ENCODE measurements at regions not wholly inside any gene's neighbourhood (a gene's known extent, or its start where the extent isn't known, plus 50 kb on each side); places are given as distances from the start of the nearest gene placed in this dataset.

DNA sequence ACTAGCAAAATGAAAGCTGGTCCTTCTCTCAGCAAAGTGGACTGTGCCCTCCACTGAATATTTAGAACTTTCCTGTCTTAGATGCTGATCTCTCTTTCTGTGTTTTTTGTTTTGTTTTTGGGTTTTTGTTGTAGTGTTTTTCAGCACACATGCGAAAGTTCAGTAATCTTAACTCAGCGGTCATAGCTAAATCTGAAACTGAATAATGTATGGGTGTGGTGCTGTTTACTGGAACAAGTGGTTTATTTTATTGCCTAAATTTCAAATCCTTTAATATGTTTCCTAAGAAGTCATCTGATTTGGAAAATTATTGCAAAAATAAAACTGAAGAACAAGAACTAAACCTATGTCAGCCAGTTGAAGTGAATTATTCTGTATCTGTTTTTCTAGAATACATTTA, 116.0 kb upstream of the LRIG3 start:
- no peaks in the 10 kb centered on the region for H3K27me3 ChIP-seq (ENCODE audit: control insufficient read depth, insufficient read depth, low read length)
- no peak overlapping the region for H3K9ac ChIP-seq (ENCODE audit: insufficient read depth, low read length)
- no peak overlapping the region for H3K27ac ChIP-seq (ENCODE audit: insufficient read depth, low read length)
- no peaks in the 10 kb centered on the region for H3K9me3 ChIP-seq (ENCODE audit: control insufficient read depth, insufficient read depth, low read depth, low read length)
- H3K4me1 ChIP-seq (ENCODE audit: control insufficient read depth, extremely low read depth, insufficient read depth, low read length): peaks cover 6% of the 10 kb centered on the region
- H3K4me2 ChIP-seq (ENCODE audit: extremely low read depth, insufficient read depth, low read length): no peak overlapping the region
- no peak for DNase-seq (ENCODE audit: low read depth in 2 of 2)
- H4K20me1 ChIP-seq (ENCODE audit: control insufficient read depth, extremely low read depth, insufficient read depth, low read length): no peaks in the 10 kb centered on the region
- H3K36me3 ChIP-seq (ENCODE audit: control insufficient read depth, insufficient read depth, low read length): no peaks in the 10 kb centered on the region
- H3K79me2 ChIP-seq (ENCODE audit: control insufficient read depth, insufficient read depth, low read length): no peaks in the 10 kb centered on the region
- no peak overlapping the region for H2AFZ ChIP-seq (ENCODE audit: low read length)
- no peak overlapping the region for H3K4me3 ChIP-seq (replicated peaks in 1 of 4; ENCODE audit: control extremely low read depth in 1 of 4, insufficient read depth in 1 of 4, low read depth in 3 of 4, low read length in 4 of 4)
- no peak for TF ChIP-seq EZH2 (IDR thresholded peaks at IDR 0.05; ENCODE audit: low read length, missing control alignments)
- TF ChIP-seq, protein P1, sequence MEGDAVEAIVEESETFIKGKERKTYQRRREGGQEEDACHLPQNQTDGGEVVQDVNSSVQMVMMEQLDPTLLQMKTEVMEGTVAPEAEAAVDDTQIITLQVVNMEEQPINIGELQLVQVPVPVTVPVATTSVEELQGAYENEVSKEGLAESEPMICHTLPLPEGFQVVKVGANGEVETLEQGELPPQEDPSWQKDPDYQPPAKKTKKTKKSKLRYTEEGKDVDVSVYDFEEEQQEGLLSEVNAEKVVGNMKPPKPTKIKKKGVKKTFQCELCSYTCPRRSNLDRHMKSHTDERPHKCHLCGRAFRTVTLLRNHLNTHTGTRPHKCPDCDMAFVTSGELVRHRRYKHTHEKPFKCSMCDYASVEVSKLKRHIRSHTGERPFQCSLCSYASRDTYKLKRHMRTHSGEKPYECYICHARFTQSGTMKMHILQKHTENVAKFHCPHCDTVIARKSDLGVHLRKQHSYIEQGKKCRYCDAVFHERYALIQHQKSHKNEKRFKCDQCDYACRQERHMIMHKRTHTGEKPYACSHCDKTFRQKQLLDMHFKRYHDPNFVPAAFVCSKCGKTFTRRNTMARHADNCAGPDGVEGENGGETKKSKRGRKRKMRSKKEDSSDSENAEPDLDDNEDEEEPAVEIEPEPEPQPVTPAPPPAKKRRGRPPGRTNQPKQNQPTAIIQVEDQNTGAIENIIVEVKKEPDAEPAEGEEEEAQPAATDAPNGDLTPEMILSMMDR (conservative IDR thresholded peaks at IDR 0.05 in 1 of 2, IDR thresholded peaks at IDR 0.05 in 1 of 2; ENCODE audit: low read depth in 1 of 2, low read length in 2 of 2): no peak

DNA sequence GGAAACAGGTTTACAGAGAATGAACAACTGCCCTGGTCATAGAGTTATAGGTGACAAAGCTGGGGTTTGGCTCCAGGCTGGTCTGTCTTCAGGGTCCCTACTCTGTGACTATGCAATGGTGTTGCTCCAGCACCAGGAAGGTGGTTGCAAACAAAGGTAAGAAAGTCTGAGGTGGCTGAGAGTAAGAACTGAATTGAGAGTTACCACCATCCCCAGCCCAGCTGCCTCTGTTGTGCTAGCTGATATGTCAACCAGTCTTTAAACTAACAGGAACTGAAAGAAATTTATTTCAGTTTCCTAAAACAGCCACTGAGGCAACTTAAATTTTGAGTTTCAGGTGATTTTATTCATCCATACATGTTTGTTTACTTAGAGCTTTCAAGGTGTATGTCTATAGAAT, 111.0 kb upstream of the LRIG3 start:
- no peak for DNase-seq (ENCODE audit: low read depth in 2 of 2)
- Histone ChIP-seq H3K4me3 (replicated peaks in 1 of 4; ENCODE audit: control extremely low read depth in 1 of 4, insufficient read depth in 1 of 4, low read depth in 3 of 4, low read length in 4 of 4) (no peak overlapping the region), H3K27ac (ENCODE audit: insufficient read depth, low read length) (no peak overlapping the region), H4K20me1 (ENCODE audit: control insufficient read depth, extremely low read depth, insufficient read depth, low read length) (no peaks in the 10 kb centered on the region), H3K27me3 (ENCODE audit: control insufficient read depth, insufficient read depth, low read length) (no peaks in the 10 kb centered on the region), H3K79me2 (ENCODE audit: control insufficient read depth, insufficient read depth, low read length) (no peaks in the 10 kb centered on the region), H3K9ac (ENCODE audit: insufficient read depth, low read length) (no peak overlapping the region), H3K9me3 (ENCODE audit: control insufficient read depth, insufficient read depth, low read depth, low read length) (no peaks in the 10 kb centered on the region), H2AFZ (ENCODE audit: low read length) (no peak overlapping the region), H3K36me3 (ENCODE audit: control insufficient read depth, insufficient read depth, low read length) (no peaks in the 10 kb centered on the region), H3K4me2 (ENCODE audit: extremely low read depth, insufficient read depth, low read length) (no peak overlapping the region), H3K4me1 (ENCODE audit: control insufficient read depth, extremely low read depth, insufficient read depth, low read length) (no peaks in the 10 kb centered on the region)
- TF ChIP-seq, protein P1 (conservative IDR thresholded peaks at IDR 0.05 in 1 of 2, IDR thresholded peaks at IDR 0.05 in 1 of 2; ENCODE audit: low read depth in 1 of 2, low read length in 2 of 2): no peak
- no peak for TF ChIP-seq EZH2 (IDR thresholded peaks at IDR 0.05; ENCODE audit: low read length, missing control alignments)

DNA sequence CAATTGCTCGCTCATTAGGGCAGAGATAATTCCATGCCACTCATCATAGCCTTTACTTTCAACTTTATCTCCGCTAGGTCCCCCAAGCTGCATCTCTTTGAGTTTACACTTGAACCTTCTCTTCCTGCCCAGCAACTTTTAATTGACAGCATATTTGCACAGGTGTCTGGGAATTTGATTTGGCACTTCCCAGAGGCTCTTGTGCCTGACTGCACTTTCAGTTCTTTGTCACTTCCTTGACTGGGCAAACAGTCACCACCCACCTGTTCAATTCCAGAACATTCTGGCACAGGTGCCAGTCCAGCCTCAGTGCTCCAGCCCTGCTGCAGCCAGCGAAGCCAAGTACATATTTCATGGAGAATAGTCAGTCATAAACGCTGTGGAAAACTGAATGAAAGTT, 110.1 kb upstream of the LRIG3 start:
- H3K4me3 ChIP-seq (replicated peaks in 1 of 4; ENCODE audit: control extremely low read depth in 1 of 4, insufficient read depth in 1 of 4, low read depth in 3 of 4, low read length in 4 of 4): no peak overlapping the region
- no peak overlapping the region for H3K27ac ChIP-seq (ENCODE audit: insufficient read depth, low read length)
- no peaks in the 10 kb centered on the region for H3K27me3 ChIP-seq (ENCODE audit: control insufficient read depth, insufficient read depth, low read length)
- H3K79me2 ChIP-seq (ENCODE audit: control insufficient read depth, insufficient read depth, low read length): no peaks in the 10 kb centered on the region
- no peaks in the 10 kb centered on the region for H3K4me1 ChIP-seq (ENCODE audit: control insufficient read depth, extremely low read depth, insufficient read depth, low read length)
- no peak overlapping the region for H3K9ac ChIP-seq (ENCODE audit: insufficient read depth, low read length)
- no peaks in the 10 kb centered on the region for H4K20me1 ChIP-seq (ENCODE audit: control insufficient read depth, extremely low read depth, insufficient read depth, low read length)
- TF ChIP-seq, protein P1 (conservative IDR thresholded peaks at IDR 0.05 in 1 of 2, IDR thresholded peaks at IDR 0.05 in 1 of 2; ENCODE audit: low read depth in 1 of 2, low read length in 2 of 2): no peak
- TF ChIP-seq EZH2 (IDR thresholded peaks at IDR 0.05; ENCODE audit: low read length, missing control alignments): no peak
- no peak overlapping the region for H2AFZ ChIP-seq (ENCODE audit: low read length)
- no peaks in the 10 kb centered on the region for H3K9me3 ChIP-seq (ENCODE audit: control insufficient read depth, insufficient read depth, low read depth, low read length)
- no peak for DNase-seq (ENCODE audit: low read depth in 2 of 2)
- no peak overlapping the region for H3K4me2 ChIP-seq (ENCODE audit: extremely low read depth, insufficient read depth, low read length)
- H3K36me3 ChIP-seq (ENCODE audit: control insufficient read depth, insufficient read depth, low read length): no peaks in the 10 kb centered on the region
